GM18873 (cell line): ENCODE measurements at regions not wholly inside any gene's neighbourhood (a gene's known extent, or its start where the extent isn't known, plus 50 kb on each side); places are given as distances from the start of the nearest gene placed in this dataset.
A peak's percentile ranks its signal among the peaks of the same experiment; 100 is the strongest.

Source experiments
- ATAC-seq: cut with Tn5 transposase; IDR thresholded peaks from one replicate; pipeline ENCODE4 v1.9.1; 2021; ENCODE audit warnings: mild to moderate bottlenecking, moderate library complexity, moderate number of reproducible peaks; ENCODE audit not compliant: unreplicated experiment, low FRiP score

GRCh38 chr9:105141146-105141975, 103.1 kb upstream of the SLC44A1 start:
- ATAC-seq = peak; percentile 79

DNA sequence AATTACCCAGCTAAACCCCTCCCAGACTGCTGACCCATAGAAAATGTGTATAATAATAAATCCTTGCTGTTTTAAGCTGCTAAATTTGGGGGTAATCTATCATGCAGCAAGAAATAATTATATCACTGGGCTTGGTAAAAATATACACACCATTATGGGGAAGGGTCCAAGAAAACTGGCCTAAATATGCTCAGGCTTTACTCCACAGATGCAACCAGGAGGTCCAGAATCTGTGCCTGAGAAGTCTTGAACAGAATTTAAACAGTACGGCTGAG, 102.5 kb upstream of the SLC44A1 start:
- ATAC-seq = no peak

DNA sequence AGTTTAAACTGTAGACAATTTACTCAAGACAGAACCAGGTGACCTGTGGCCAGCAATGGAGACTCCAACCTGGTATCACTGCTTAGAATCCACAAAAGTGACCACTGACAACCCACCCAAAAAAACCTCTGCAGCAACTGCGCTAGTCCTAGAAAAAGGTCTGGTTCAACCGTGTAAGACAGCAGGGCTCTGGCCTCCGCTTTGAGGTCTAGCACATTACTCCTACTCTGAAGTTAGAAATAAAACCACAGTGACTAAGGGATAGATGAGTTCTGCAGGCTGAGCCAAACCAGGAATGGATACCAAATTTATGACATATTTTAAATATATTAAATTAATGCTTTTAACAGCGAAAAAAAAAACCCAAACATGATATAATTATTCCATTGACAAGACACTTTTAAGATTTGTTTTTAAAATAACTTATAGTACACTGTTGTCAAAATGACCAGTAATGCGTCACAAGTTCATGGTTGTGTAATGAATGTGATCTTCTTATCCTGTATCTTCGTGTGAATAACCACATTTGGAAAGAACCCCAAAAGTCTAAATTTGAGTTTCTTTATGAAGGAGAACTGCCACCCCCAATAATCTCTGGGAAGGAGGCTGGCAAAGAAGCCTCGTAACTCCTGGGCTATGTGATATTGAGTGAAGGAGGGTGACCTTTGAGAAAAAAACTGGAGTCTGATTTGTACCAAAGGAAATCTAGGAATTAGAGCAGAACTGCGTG, 101.9 kb upstream of the SLC44A1 start:
- no peak for ATAC-seq

DNA sequence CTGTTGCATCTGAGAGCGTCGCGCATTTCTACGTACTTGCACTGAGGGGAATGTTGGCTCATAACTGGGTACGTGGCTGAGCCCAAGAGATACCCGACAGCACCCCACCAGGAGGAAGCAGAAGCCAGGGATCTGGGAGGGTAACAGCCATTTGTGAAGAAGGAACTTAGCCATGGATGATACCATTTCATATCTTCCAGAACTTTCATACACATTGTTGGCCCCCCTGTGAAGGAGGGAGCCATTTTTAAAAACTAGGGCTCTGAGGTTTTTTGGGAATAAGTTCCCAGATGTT, 101.4 kb upstream of the SLC44A1 start:
- ATAC-seq = no peak

GRCh38 chr9:105144076-105144475, 100.4 kb upstream of the SLC44A1 start:
- no peak for ATAC-seq

DNA sequence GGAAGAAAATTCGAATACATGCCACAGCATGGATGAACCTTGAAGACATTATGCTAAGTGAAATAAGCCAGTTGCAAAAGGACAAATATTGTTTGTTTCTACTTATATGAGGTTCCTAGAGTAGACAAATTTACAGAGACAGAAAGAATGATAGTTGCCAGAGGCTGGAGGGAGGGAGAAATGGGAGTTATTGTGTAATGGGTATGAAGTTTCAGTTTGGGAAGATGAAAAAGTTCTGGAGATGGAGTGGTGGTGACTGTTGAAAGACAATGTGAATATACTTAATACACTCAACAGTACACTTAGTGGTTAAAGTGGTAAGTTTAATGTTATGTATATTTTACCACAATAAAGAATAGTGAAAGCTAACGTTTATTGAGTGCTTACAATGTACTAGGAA, 99.6 kb upstream of the SLC44A1 start:
- no peak for ATAC-seq

DNA sequence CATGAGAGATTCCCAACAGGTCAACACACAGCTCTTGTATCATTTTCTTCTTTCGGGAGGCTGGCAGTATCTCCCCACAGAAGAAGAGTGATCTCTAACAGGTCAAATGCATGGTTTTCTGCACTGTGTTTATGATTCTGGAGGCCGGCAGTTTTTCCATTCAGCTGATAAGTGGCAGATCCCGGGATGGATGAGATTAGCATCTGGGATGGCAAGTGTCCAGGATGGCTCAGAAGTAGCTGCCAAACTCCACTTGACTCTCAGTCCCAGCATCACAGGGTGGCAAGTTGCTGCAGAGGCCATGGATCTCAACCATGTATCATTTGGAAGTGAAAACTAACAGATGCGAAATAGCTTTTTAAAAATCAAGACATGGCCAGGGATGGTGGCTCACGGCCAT, 97.8 kb upstream of the SLC44A1 start:
- ATAC-seq = no peak

DNA sequence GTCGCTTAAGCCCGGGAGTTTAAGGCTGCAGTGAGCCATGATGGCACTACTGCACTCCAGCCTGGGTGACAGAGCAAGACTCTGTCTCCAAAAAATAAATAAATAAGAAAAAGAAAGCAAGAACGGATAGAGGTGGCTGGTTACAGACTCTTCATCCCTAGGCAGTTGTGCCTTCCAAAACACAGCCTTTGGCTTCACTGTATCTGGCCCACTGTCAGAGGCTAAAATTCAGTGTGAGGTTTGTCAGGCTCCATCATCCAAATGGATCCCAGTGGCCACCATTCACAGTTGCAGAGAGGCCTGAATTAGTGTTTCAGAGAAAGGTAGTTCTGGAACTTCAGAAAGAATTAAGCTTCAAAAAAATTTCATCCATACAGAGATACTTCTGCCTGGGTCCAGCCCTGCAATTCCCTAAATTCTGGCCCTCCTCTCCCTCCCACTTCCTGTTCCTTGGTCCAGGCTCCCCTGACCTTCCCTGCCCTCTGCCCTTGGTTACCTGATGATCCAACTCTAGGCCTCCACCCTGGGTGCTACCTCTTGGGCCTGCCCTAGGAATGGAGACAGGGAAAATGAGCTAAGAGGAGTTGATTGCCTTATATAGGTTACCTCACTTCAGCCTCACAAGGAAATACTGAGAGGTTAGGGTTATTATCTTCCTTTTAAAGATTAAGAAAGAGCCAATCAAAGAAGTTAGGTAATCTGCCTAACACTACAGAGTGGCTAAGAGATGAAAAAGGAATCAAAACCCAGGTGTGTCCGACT, 97.2 kb upstream of the SLC44A1 start:
- ATAC-seq = no peak

DNA sequence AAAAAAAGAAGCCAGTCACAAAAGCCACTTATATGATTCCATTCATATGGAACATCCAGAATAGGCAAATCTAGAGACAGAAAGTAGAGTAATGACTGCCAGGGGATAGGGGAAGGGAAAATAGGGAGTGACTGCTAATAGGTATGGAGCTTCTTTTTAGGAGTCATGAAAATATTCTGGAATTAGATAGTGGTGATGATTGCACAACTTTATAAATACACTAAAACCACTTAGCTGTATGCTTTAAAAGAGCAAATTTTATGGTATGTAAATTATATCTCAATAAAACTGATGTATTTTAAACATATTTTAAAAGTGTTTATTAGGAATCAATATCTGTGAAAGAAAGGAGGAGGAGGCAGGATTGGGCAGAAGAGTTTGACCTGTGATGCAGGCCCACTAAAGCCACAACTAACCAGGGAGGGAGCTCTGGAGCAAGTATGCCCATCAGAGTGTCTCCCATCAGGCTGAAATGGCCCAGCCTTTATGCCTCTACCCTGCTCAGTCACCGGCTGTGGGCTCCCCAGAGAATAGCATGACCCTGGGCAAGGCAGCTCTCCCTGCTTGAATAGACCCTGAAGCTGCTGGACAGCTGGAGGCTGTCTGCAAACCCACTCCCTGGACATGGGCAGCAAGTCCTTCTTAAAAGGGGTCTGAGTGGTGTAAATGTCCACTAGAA, 96.0 kb upstream of the SLC44A1 start:
- ATAC-seq = no peak

DNA sequence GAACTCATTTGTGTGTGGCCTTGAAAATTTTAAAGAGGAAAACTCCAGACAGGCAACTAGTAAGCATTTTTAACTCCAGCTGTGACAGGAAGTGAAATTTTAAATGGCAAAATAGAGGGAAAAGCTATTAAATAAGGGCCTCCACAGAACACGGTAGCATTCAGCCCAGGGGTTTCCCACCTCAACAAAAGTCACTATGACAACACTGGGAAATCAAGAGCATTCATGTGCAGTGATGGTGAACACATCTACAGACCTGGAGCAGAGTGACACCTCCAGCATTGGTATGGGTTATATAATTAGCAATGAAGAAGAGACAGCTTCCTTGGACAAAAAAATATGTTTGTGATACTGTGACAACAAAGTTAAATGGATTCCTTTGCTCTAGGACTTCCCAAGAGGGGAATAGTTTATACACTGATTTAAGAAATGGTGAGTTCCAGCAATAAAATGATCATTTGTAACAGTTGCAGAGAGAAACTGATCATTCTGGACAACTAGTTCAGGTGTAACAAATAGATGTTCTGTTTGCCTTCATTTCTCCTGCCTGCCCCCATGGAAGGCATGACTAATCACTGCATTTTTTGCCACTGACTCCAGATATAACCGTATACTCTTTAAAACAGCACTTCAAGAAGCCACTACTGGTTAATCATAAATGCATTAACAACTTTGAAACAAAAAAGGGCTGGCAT, 93.3 kb upstream of the SLC44A1 start:
- no peak for ATAC-seq

DNA sequence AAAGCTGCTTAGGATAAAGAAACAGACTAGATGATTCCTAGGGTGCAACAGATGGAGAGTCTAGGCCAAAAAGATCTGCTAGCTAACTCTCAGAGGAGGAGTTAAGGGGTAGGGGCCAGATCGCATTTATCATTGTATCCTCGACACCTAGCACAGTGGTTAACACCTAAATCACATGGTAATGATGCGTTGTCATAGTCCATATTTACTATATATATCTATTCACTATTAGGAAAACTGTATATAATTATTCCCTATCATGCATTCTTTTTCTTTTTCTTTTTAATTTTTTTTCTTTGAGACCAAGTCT, 92.8 kb upstream of the SLC44A1 start:
- no peak for ATAC-seq

- ATAC-seq = no peak
Measured at GRCh38 chr9:105154723-105155191, 89.7 kb upstream of the SLC44A1 start.

- no peak for ATAC-seq
Measured at GRCh38 chr9:105157171-105157583, 87.3 kb upstream of the SLC44A1 start.

DNA sequence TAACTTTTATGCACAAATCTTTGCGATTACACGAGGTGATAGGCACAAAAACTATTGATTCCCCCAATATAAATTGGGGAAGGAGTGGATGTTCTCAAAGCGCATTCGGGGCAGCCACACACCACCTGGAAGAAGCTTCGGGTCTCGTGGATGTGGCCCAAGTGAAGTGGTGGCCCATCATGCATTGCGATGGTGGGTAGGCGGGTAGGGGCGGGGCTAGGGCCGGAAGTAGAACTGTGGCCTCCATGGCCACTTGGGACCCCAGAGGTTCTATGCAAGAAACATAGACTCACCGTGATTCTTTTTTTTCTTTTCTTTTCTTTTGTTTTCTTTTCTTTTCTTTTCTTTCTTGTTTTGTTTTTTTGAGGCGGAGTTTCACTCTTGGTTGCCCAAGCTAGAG, 86.4 kb upstream of the SLC44A1 start:
- no peak for ATAC-seq

GRCh38 chr9:105158898-105159297, 85.6 kb upstream of the SLC44A1 start:
- ATAC-seq = no peak

GRCh38 chr9:105168870-105169319, 75.6 kb upstream of the SLC44A1 start:
- no peak for ATAC-seq

DNA sequence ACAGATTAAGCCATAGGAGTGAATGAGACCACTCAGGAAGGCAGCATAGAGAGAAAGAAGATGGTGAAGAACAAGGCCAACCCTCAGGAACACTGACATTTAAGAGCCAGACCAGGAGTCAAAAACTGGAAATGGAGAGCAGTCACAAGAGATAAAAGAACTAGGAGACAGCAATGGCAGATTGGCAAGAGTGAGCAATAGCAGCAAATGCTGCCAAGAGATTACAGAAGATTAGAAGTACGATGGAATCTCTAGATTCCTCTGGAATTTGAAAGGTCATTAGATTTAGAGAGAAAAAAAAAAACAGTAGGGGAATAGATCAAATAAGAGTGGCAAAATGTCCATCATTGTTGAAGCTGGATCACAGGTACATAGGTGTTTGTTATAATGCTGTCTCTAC, 73.4 kb upstream of the SLC44A1 start:
- no peak for ATAC-seq

DNA sequence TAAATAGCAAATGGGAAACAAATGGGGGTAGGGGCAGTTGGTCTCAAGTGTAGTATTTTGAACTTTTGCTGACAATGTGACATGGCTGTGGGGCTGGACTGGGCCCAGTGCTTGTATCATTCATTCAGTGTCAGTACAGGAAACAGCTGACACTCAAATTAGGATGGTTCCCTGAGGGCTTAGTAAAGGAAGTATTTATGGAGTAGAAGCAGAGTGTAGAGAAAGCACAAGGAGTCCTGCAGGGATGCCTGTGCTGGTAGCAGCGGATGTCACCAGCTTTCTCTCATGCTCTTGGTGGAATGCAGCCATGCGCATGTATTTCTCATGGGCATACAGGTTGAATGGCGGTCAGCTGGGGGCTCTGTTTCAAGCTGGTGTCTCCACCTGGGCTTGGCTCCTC, 72.9 kb upstream of the SLC44A1 start:
- ATAC-seq = no peak

DNA sequence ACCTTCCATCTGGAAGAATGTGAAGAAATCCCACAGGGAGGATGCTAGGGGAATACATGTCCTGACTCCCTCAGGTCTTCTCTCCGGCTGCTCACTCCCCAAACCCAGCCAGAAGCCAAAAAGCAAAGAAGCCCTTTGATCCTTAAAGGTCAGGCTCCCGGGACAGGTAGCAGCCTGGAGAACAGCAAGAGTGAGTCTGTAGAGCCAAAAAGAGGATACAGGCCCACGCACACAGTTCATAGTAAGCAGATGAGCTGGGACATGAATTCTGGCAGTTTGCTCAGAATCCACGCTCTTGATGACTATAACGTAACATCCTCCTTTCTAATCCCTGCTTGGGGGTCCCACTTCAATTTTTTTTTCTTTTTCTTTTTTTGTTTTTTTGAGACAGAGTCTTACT, 72.0 kb upstream of the SLC44A1 start:
- no peak for ATAC-seq

DNA sequence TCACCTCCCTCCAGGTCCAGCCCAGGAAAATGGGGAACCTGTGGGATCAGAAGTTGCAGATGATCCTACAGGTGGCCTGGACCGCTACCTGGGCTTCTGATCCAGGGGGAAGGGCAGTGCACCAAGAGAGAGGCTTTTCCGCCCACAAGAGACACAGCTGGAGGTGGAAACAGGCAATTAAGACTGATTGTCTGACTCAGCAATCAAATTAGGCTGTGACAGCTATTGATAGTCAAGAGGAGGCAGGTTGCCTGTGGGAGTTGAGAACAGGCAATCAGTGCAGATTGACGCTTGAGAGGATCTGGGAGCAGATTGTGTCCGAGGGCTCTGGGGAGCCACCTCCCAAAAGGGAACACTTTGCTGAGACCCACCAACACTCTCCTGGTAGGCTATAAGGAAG, 71.1 kb upstream of the SLC44A1 start:
- ATAC-seq = no peak

- ATAC-seq = no peak
Measured at GRCh38 chr9:105173826-105174225, 70.6 kb upstream of the SLC44A1 start.
